Common myeloid progenitor, CD34-positive (primary cell): ENCODE measurements at regions not wholly inside any gene's neighbourhood (a gene's known extent, or its start where the extent isn't known, plus 50 kb on each side); places are given as distances from the start of the nearest gene placed in this dataset.

ENCODE experiments used
- CTCF ChIA-PET: fragments of 350-600 bp; sonication (Branson Sonifier 250); formaldehyde crosslinking; loops from one replicate; lab custom pipeline; 2021; ENCODE audit warnings: antibody characterized with exemption; lab: Charles Lee
- POLR2A ChIA-PET: fragments of 350-600 bp; sonication (Branson Sonifier 250); formaldehyde crosslinking; loops from one replicate; lab custom pipeline; 2021; ENCODE audit warnings: antibody characterized with exemption; lab: Charles Lee
- DNase-seq, 3 donors: peaks; one replicate each; pipeline versions ENCODE4 v3.0.0 to v3.0.0-alpha.2; 2013
- H3K27ac ChIP-seq, 2 experiments: 1 replicate in 1 of 2; 2 replicates in 1 of 2; pipeline ENCODE4 v1.7.0; 2013; ENCODE audit warnings: inconsistent platforms in 2 of 2, low read length in 2 of 2, mild to moderate bottlenecking in 2 of 2, low read depth in 1 of 2, moderate library complexity in 1 of 2; ENCODE audit not compliant: severe bottlenecking in 2 of 2, insufficient read depth in 1 of 2, poor library complexity in 1 of 2
- H3K27me3 ChIP-seq, 5 experiments: replicated peaks in 2 of 5; 1 replicate in 3 of 5; 2 replicates in 2 of 5; pipeline versions ENCODE4 v1.6.1 to v1.7.0; 2013; ENCODE audit warnings: low read length in 4 of 5, mild to moderate bottlenecking in 2 of 5, moderate library complexity in 2 of 5, inconsistent platforms in 1 of 5; ENCODE audit not compliant: insufficient read depth in 5 of 5, control insufficient read depth in 4 of 5
- H3K36me3 ChIP-seq, 4 experiments: 1 replicate in 2 of 4; 2 replicates in 2 of 4; pipeline versions ENCODE4 v1.6.1 to v1.7.0; 2013; ENCODE audit warnings: low read length in 3 of 4, control low read depth in 1 of 4, mild to moderate bottlenecking in 1 of 4; ENCODE audit not compliant: control insufficient read depth in 4 of 4, insufficient read depth in 4 of 4
- H3K4me1 ChIP-seq, 4 experiments: 1 replicate in 3 of 4; 2 replicates in 1 of 4; pipeline versions ENCODE4 v1.6.1 to v1.7.1; 2013; ENCODE audit warnings: low read length in 3 of 4, mild to moderate bottlenecking in 3 of 4, control low read depth in 1 of 4, inconsistent platforms in 1 of 4, moderate library complexity in 1 of 4; ENCODE audit not compliant: control insufficient read depth in 4 of 4, insufficient read depth in 4 of 4; ENCODE audit errors: control extremely low read depth in 1 of 4
- H3K4me3 ChIP-seq, 7 experiments: 1 replicate in 4 of 7; 2 replicates in 3 of 7; pipeline versions ENCODE4 v1.5.1 to v1.7.0; 2013; ENCODE audit warnings: mild to moderate bottlenecking in 7 of 7, low read length in 6 of 7, moderate library complexity in 6 of 7, inconsistent platforms in 2 of 7, low read depth in 2 of 7, control low read depth in 1 of 7; ENCODE audit not compliant: insufficient read depth in 4 of 7, control insufficient read depth in 1 of 7; ENCODE audit errors: extremely low read depth in 1 of 7
- H3K9me3 ChIP-seq, 5 experiments: 1 replicate in 4 of 5; 2 replicates in 1 of 5; pipeline versions ENCODE4 v1.6.1 to v1.7.1; 2013; ENCODE audit warnings: low read length in 4 of 5, mild to moderate bottlenecking in 2 of 5, inconsistent platforms in 1 of 5, low read depth in 1 of 5, moderate library complexity in 1 of 5; ENCODE audit not compliant: control insufficient read depth in 4 of 5, insufficient read depth in 2 of 5; ENCODE audit errors: control extremely low read depth in 1 of 5
- WGBS: methylation state at CpG from one replicate; pipeline ENCODE4 v1.1.5; 2013; ENCODE audit not compliant: insufficient coverage; 5-methylcytosine and 5-hydroxymethylcytosine counted together

GRCh38 chr5:10904862-10905432, 143.9 kb upstream of the DAP start:
- Histone ChIP-seq H3K27ac (no peak overlapping the region), H3K4me3 (no peak overlapping the region), H3K27me3 (no peaks in the 10 kb centered on the region), H3K9me3 (peaks cover 0 to 3% (median 0%) of the 10 kb centered on the region in 5 experiments), H3K4me1 (no peaks in the 10 kb centered on the region), H3K36me3 (no peaks in the 10 kb centered on the region)
- no peak for DNase-seq
- CTCF ChIA-PET, result no interaction called here
- WGBS, result 100% methylated on average over 1 of the region's 3 CpGs
- POLR2A ChIA-PET, result no interaction called here

GRCh38 chr5:10903786-10904560, 142.9 kb upstream of the DAP start:
- CTCF ChIA-PET, result no interaction called here
- no peak overlapping the region for H3K4me3 ChIP-seq
- no peak overlapping the region for H3K27ac ChIP-seq
- no peak for DNase-seq
- H3K27me3 ChIP-seq, result no peaks in the 10 kb centered on the region
- POLR2A ChIA-PET, result no interaction called here
- peaks cover 0 to 3% (median 0%) of the 10 kb centered on the region in 5 experiments for H3K9me3 ChIP-seq
- no peaks in the 10 kb centered on the region for H3K4me1 ChIP-seq
- WGBS, result 100% methylated on average over 2 of the region's 2 CpGs
- H3K36me3 ChIP-seq, result no peaks in the 10 kb centered on the region

- no peak overlapping the region for H3K4me3 ChIP-seq
- ChIA-PET POLR2A (no interaction called here), CTCF (interaction anchor here (0.6 kb wide), 1 partner anchor 102 kb away, joined by 3 read pairs; no protein-coding TSS in a partner anchor)
- no peaks in the 10 kb centered on the region for H3K4me1 ChIP-seq
- H3K27me3 ChIP-seq, result no peaks in the 10 kb centered on the region
- DNase-seq, result no peak
- H3K36me3 ChIP-seq, result no peaks in the 10 kb centered on the region
- peaks cover 0 to 3% (median 0%) of the 10 kb centered on the region in 5 experiments for H3K9me3 ChIP-seq
- no peak overlapping the region for H3K27ac ChIP-seq
- WGBS, result 94% methylated on average over 2 of the region's 2 CpGs
Measured at GRCh38 chr5:10902145-10902544, 141.1 kb upstream of the DAP start.

GRCh38 chr5:10898514-10898913, 137.5 kb upstream of the DAP start:
- Histone ChIP-seq H3K9me3 (peaks cover 0 to 1% (median 0%) of the 10 kb centered on the region in 5 experiments), H3K27me3 (no peaks in the 10 kb centered on the region), H3K4me3 (no peak overlapping the region), H3K27ac (no peak overlapping the region), H3K4me1 (no peaks in the 10 kb centered on the region), H3K36me3 (no peaks in the 10 kb centered on the region)
- WGBS, result 96% methylated on average over 2 of the region's 4 CpGs
- POLR2A ChIA-PET, result no interaction called here
- DNase-seq, result no peak
- CTCF ChIA-PET, result no interaction called here

- no peak overlapping the region for H3K27ac ChIP-seq
- ChIA-PET POLR2A (interaction anchor here (0.6 kb wide), 1 partner anchor 627 kb away, joined by 3 read pairs; no protein-coding TSS in a partner anchor), CTCF (interaction anchor here (1.0 kb wide), 1 partner anchor 29 kb away, joined by 3 read pairs; no protein-coding TSS in a partner anchor)
- WGBS, result no CpG with 5 or more reads among the region's 1 CpG
- DNase-seq, result no peak
- no peaks in the 10 kb centered on the region for H3K36me3 ChIP-seq
- H3K9me3 ChIP-seq, result peaks cover 0 to 3% (median 0%) of the 10 kb centered on the region in 5 experiments
- no peaks in the 10 kb centered on the region for H3K27me3 ChIP-seq
- no peak overlapping the region for H3K4me3 ChIP-seq
- no peaks in the 10 kb centered on the region for H3K4me1 ChIP-seq
Measured at GRCh38 chr5:10896016-10896415, 135.0 kb upstream of the DAP start.

- ChIA-PET POLR2A (no interaction called here), CTCF (no interaction called here)
- Histone ChIP-seq H3K36me3 (no peaks in the 10 kb centered on the region), H3K27me3 (no peaks in the 10 kb centered on the region), H3K9me3 (peaks cover 0 to 5% (median 0%) of the 10 kb centered on the region in 5 experiments), H3K4me3 (no peak overlapping the region), H3K27ac (no peak overlapping the region), H3K4me1 (no peaks in the 10 kb centered on the region)
- WGBS, result 93% methylated on average over 8 of the region's 9 CpGs
- DNase-seq, result no peak
Measured at GRCh38 chr5:10894445-10895054, 133.5 kb upstream of the DAP start.

GRCh38 chr5:10892911-10893215, 131.8 kb upstream of the DAP start:
- ChIA-PET CTCF (no interaction called here), POLR2A (no interaction called here)
- H3K27me3 ChIP-seq, result no peaks in the 10 kb centered on the region
- no peak for DNase-seq
- no peaks in the 10 kb centered on the region for H3K36me3 ChIP-seq
- no peak overlapping the region for H3K4me3 ChIP-seq
- H3K27ac ChIP-seq, result no peak overlapping the region
- peaks cover 0 to 5% (median 0%) of the 10 kb centered on the region in 5 experiments for H3K9me3 ChIP-seq
- no peaks in the 10 kb centered on the region for H3K4me1 ChIP-seq
- 97% methylated on average over 4 of the region's 4 CpGs for WGBS
